ENCODE measurements at regions not wholly inside any gene's neighbourhood (a gene's known extent, or its start where the extent isn't known, plus 50 kb on each side); places are given as distances from the start of the nearest gene placed in this dataset.

DNA sequence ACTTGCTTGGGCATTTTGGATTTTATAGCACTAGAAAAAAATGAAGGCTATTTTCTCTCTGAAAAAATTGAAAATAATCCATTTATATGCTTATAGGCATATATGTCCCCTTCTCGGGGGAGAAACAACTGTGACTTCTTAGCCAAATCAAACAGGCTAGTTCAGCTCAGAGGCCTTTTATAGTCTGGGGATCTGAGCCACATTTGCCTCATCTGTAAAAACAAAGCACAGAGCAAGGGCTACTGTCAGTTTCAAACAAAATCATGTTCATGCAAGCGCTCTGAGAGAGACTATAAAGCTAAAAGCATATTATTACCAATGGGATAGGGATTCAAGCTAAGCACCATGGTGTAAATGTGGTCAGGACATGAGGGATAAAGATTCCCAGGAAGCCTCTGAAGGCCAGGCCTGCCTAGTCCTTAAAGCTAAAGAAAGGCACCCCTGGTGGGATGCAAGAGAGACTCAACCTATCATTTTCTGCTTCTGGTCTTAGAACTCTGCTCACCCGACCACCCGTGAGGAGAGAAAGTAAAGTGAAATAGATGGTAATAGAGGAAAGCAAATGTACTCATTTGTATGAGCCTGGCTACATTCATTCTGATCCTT, 51.0 kb upstream of the IL12A start:
- no peak for DNase-seq (ENCODE audit: low spot score)

DNA sequence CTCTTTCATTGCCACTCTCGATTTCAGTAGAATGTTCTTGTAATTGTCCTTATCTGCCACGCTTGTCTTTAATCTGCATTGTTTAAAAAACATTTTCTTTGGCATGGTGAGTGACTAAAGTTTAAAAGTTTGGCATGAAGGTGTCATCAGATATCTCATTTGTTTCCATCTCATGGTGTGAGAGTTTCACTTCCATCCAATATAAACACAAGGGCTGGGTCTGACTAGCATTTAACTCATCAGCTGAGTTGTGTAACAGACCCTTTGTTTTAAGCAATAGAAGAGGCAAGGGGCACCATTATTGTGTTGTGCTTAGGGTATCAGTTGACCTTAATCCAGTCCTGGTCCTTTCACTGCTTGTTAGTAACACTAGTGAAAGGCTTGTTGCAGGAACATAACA, 49.9 kb upstream of the IL12A start:
- DNase-seq (ENCODE audit: low spot score): no peak
